Lung (tissue), 11 donors: ENCODE measurements at regions not wholly inside any gene's neighbourhood (a gene's known extent, or its start where the extent isn't known, plus 50 kb on each side); places are given as distances from the start of the nearest gene placed in this dataset.

Experiments
- ATAC-seq: fragments of 200-7000 bp; cut with Tn5 transposase; one replicate; pipeline ENCODE4 v1.9.1; 2020; ENCODE audit warnings: moderate number of reproducible peaks; ENCODE audit not compliant: insufficient read depth, low FRiP score
- DNase-seq, 3 donors: peaks; one replicate each; pipeline ENCODE4 v3.0.0-alpha.2; 2013 to 2017
- H3K27ac ChIP-seq, 2 donors: one replicate each; pipeline ENCODE4 v1.5.1; 2013; ENCODE audit warnings: mild to moderate bottlenecking in 2 of 2, moderate library complexity in 2 of 2, control low read depth in 1 of 2, inconsistent platforms in 1 of 2, low read depth in 1 of 2, low read length in 1 of 2
- H3K27me3 ChIP-seq, 3 donors: one replicate each; pipeline ENCODE4 v1.5.1; 2013; ENCODE audit warnings: low read length in 2 of 3; ENCODE audit not compliant: control insufficient read depth in 3 of 3, insufficient read depth in 3 of 3
- H3K36me3 ChIP-seq, 4 donors: one replicate each; pipeline ENCODE4 v1.5.1; 2013; ENCODE audit warnings: low read length in 4 of 4, mild to moderate bottlenecking in 1 of 4, moderate library complexity in 1 of 4; ENCODE audit not compliant: control insufficient read depth in 4 of 4, insufficient read depth in 4 of 4
- H3K4me1 ChIP-seq, 5 donors: one replicate each; pipeline ENCODE4 v1.5.1; 2013; ENCODE audit warnings: low read length in 5 of 5, mild to moderate bottlenecking in 2 of 5, moderate library complexity in 1 of 5; ENCODE audit not compliant: control insufficient read depth in 5 of 5, insufficient read depth in 5 of 5
- H3K4me3 ChIP-seq: one replicate; pipeline ENCODE4 v1.5.1; 2013; ENCODE audit warnings: mild to moderate bottlenecking, control low read depth, moderate library complexity
- H3K9ac ChIP-seq, 2 donors: one replicate each; pipeline ENCODE4 v1.5.1; 2013; ENCODE audit warnings: low read length in 2 of 2, control low read depth in 1 of 2; ENCODE audit not compliant: insufficient read depth in 1 of 2
- H3K9me3 ChIP-seq, 4 donors: one replicate each; pipeline ENCODE4 v1.5.1; 2013; ENCODE audit warnings: low read length in 3 of 4, mild to moderate bottlenecking in 1 of 4, moderate library complexity in 1 of 4; ENCODE audit not compliant: control insufficient read depth in 4 of 4, insufficient read depth in 3 of 4
- CTCF ChIP-seq: IDR thresholded peaks from 2 replicates; pipeline ENCODE4 v1.5.1; 2012; ENCODE audit warnings: mild to moderate bottlenecking; ENCODE audit errors: control extremely low read depth, extremely low read depth
- WGBS, 2 donors: extraction: QIAGEN DNeasy Blood & Tissue Kit; methylation state at CpG; one replicate each; pipeline ENCODE4 v1.1.7; 2013; 5-methylcytosine and 5-hydroxymethylcytosine counted together
- donor health status: control.
- donor health status: control.
- donor health status: Bipolar disorder and iron deficiency.
- donor health status: healthy.
- donor health status: DM: yes; HTN: yes; CAD: no.

DNA sequence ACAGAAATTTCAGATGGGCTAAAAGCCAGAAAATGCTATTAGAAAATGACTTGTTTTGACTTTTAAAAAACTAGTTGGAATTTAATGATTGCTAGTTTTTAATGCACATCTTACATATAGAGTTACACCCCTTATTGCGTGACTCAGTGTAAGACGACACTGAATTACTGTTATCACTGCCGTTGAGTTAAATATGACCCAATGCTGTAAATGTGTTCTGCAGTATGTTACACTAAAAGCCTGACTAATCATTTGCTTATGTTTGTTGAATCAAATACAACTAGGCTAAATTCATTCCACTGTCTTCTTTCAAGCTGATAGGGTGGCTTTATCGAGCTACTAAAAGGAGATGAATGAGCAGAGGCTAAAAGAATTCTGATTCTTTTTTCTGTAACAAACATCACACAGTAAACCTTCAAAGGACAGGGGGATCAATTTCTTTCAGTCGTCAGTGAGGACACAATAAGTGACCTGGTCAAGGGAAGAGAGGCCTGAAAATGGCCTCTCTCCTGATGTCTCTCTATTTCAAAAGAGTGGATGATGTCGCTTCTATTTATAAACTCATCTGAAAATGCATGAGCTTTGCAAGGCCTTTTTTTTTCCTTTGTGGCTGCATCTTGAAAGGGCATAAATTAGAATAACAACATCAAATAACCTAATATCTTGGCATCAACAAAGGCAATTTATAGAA, 142.2 kb upstream of the KCNIP4 start:
- Histone ChIP-seq H3K9me3 (peaks cover 0 to 4% (median 1%) of the 10 kb centered on the region in 4 donors), H3K36me3 (no peaks in the 10 kb centered on the region), H3K4me1 (no peaks in the 10 kb centered on the region), H3K27me3 (peaks cover 0 to 2% (median 0%) of the 10 kb centered on the region in 3 donors), H3K4me3 (no peak overlapping the region), H3K9ac (no peak overlapping the region), H3K27ac (no peak overlapping the region)
- no peak for DNase-seq
- whole genome bisulfite sequencing, 2 donors = 68 to 76% methylated on average over 6 of the region's 6 CpGs
- no peak for TF ChIP-seq CTCF
- ATAC-seq = no peak

DNA sequence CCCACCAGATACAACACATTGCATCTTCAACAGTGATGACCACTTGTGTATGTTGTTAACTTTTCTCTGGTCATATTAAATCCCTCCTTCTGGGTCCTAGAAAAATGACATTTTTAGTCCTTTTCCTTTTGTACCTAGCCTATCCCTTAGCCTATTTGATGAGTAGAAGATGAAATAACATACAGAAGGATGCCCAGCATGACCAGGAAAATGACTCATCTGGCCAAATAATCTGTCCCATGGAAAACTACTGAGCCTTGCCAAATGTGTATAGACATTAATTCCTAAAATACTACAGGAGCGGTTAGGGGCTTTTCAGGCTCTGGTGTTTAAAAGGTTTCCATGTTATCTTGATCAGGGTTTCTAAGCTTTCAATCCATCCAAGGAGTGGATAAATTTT, 129.0 kb upstream of the KCNIP4 start:
- Histone ChIP-seq H3K4me1 (no peaks in the 10 kb centered on the region), H3K36me3 (no peaks in the 10 kb centered on the region), H3K9ac (no peak overlapping the region), H3K27me3 (no peaks in the 10 kb centered on the region), H3K27ac (no peak overlapping the region), H3K4me3 (no peak overlapping the region), H3K9me3 (peaks cover 0 to 10% (median 2%) of the 10 kb centered on the region in 4 donors)
- 88 to 89% methylated on average over 1 of the region's 1 CpG for WGBS, 2 donors
- DNase-seq = no peak
- no peak for ATAC-seq
- TF ChIP-seq CTCF = no peak

DNA sequence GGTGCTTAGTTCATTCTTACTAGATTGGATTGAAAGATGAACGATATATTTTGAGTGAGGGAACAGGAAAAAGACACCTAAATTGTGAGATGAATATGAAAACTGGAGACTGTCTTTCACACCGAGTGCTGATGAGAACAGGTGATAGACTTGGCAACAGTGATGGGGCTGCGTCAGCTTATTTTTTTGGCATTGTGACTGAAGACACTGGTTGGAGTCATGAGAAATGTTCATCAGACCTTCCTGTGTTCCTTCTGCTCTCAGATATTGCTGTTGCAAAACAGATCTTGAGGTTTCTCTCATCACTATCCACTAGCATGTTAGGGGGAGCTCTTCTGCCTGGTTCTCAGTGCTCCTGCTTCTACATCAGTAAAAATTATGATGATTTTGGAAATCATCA, 124.2 kb upstream of the KCNIP4 start:
- H3K4me1 ChIP-seq = no peaks in the 10 kb centered on the region
- ATAC-seq = no peak
- no peaks in the 10 kb centered on the region for H3K27me3 ChIP-seq
- no peak overlapping the region for H3K9ac ChIP-seq
- 84 to 85% methylated on average over 3 of the region's 3 CpGs for WGBS, 2 donors
- DNase-seq = no peak
- no peaks in the 10 kb centered on the region for H3K36me3 ChIP-seq
- no peak for TF ChIP-seq CTCF
- H3K27ac ChIP-seq = no peak overlapping the region
- peaks cover 0 to 3% (median 1%) of the 10 kb centered on the region in 4 donors for H3K9me3 ChIP-seq
- H3K4me3 ChIP-seq = no peak overlapping the region

- no peak for DNase-seq
- no peak for TF ChIP-seq CTCF
- H3K27me3 ChIP-seq = no peaks in the 10 kb centered on the region
- peaks cover 0 to 3% (median 1%) of the 10 kb centered on the region in 4 donors for H3K9me3 ChIP-seq
- no peak overlapping the region for H3K9ac ChIP-seq
- ATAC-seq = no peak
- WGBS, 2 donors = 54 to 64% methylated on average over 1 of the region's 1 CpG
- H3K4me1 ChIP-seq = no peaks in the 10 kb centered on the region
- no peak overlapping the region for H3K4me3 ChIP-seq
- H3K36me3 ChIP-seq = no peaks in the 10 kb centered on the region
- no peak overlapping the region for H3K27ac ChIP-seq
Measured at GRCh38 chr4:22072240-22072639, 123.7 kb upstream of the KCNIP4 start.
